GM19397 (cell line): ENCODE measurements at regions not wholly inside any gene's neighbourhood (a gene's known extent, or its start where the extent isn't known, plus 50 kb on each side); places are given as distances from the start of the nearest gene placed in this dataset.

ENCODE experiments used
- ATAC-seq: cut with Tn5 transposase; IDR thresholded peaks from one replicate; pipeline ENCODE4 v1.9.1; 2021; ENCODE audit warnings: mild to moderate bottlenecking, moderate library complexity; ENCODE audit not compliant: unreplicated experiment

DNA sequence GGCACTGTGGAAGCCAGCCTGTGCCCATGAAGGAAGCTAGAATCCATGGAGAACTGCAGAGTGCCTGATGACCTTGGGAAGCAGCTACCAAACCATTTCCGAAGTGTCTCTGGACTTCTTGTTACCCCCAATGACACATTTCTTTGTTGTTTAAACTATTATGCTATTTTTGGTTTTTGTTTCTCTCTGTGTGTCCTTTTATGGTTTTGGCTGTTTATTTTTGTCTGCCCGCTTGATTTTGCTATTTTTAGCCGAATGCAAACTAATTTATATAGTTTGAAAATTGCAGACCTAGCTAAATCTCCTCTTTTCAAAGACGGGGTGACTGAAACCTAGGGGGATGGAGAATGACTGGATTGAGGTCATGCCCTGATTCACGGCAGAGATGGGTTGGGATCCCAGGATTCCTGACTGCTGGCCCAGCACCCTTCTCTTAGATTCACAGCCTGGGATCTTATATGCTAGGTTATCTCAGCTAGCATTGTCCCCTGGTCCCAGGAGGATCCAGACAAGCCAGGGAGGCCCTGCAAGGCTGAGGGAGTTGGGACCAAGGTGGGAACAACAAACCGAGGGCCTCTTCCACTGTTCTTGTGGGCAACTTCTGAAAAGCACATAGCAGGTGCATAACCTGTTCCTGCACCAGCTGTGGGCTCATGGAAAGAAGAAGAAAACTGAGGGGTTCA is 116.3 kb upstream of the HAAO start:
- ATAC-seq: no peak

DNA sequence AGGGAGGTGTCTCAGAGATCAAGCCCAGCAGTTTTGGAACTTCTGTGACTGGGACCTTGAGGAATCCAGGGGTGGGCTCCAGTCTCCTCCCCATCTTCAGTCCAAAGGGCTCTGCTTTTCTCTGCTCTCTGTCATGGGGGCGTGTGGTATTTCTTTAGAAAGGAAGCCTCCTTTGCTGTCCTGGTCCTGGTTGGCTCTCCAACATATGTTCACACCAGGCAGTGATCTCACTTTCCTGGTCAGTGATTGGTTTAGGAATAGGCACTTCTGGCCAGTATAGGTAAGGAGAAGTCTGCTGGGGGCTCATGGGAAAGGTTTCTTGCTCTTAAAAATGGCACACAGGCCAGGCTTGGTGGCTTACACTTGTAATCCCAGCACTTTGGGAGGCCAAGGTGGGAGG is 115.5 kb upstream of the HAAO start:
- ATAC-seq: no peak

DNA sequence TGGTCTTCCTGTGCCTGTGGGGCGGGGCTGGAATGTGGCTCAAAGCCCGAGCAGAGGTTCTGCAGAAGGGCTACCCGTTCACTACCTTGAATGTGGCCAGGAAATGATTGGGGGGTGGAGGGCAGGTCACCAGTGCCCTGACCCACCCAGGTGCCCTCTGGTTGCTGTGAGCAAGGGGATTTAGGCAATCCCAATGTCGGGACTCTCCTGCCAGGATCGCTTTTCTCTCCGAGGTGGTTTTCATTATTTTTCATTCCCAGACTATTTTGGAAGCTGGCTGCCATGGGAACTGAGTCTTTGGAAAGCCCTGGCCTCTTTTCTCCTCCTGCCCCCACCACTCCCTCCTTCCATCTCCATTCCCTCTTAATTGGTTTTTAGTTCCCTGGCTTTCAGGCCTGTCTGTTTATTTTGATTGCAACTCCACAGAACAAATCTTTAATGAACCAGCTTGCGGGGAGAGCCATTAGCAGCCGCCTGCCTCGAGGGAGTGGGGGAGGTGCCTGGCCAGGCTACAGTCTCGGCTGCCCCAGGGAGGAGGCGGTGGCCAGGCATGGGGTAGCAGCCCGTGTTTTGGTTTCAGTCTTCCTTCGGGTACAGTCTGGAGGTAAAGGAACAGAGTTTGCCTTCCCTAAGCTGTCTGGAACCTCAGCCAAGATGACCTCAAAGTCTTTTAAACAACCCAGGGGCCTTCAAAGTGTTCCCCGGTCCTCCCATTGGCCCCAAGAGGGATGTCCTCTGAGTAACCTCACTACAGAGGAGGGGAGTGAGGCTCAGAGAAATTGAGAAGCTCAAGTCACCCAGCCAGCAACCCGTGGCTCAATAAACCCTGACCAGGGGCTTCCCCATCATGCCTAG is 114.4 kb upstream of the HAAO start:
- ATAC-seq: no peak

DNA sequence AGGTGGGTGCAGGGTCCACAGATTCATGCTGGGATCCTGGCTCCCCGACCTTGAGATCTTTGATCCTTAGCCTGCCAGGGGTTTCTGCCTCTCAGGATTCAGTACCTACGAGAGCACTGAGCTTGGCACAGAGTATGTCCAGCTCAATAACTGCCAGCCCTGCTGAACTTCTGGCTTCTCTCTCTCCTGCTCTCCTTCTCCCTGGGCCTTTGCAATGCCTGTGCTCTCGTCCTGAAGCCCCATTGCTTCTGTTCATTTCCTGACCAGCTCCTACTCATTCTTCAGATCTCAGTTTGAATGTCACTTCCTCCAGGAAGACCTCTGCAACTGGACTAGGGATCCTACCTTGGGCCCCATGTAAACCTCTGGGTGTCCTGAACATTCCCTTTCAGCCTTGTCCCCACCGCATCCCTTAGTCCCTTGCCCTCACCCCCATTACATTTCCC is 113.8 kb upstream of the HAAO start:
- no peak for ATAC-seq

DNA sequence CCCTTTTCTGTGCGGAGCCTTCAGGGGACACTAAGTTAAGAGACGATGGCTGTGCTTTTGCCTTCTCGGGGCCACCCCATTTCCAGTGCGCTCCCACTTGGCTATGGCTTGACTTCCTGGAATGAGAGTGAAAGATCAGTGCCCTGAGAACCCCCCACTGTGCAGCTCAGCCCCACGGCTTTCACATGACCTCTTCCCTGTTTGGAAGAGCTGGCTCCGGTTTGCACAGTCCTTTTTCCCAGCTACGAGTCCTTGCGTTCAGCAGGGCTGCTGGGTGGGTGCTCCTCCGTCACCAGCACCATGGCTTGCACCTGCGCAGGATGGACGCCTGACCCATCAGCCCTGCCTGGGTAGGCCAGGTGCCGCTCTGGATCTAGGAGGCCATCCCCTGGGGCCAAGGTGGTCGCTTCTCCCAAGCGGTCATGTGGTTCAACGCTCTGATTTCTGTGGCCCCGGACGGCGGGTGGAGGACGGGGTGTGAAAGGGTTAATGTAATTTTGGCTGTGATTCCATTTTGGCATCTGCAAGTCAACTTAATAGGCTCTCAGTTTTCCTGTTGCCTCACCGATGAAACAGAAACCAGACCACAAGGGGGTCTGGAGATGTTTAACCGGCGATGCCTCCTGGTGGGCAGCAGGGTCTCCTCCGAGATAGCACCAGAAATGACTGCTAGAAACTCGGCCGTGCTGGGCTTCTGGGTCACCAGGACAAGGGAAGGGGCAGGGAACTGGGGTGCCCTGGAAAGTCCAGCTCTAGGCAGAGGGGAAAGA is 113.1 kb upstream of the HAAO start:
- no peak for ATAC-seq

DNA sequence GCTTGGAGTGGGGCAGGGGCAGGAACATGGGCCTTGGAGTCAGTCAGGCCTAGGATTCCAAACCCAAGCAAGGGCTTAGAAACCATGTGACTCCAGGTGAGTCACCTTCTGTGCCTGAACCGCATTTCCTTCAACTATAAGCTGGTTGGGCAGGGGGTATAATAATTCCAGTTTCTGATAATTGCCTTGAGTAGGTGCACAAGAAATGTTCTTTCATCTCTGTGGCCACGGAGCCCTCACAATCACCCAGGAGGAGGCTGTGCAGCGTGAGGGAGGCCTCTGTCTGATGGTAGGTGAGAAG is 112.1 kb upstream of the HAAO start:
- no peak for ATAC-seq

DNA sequence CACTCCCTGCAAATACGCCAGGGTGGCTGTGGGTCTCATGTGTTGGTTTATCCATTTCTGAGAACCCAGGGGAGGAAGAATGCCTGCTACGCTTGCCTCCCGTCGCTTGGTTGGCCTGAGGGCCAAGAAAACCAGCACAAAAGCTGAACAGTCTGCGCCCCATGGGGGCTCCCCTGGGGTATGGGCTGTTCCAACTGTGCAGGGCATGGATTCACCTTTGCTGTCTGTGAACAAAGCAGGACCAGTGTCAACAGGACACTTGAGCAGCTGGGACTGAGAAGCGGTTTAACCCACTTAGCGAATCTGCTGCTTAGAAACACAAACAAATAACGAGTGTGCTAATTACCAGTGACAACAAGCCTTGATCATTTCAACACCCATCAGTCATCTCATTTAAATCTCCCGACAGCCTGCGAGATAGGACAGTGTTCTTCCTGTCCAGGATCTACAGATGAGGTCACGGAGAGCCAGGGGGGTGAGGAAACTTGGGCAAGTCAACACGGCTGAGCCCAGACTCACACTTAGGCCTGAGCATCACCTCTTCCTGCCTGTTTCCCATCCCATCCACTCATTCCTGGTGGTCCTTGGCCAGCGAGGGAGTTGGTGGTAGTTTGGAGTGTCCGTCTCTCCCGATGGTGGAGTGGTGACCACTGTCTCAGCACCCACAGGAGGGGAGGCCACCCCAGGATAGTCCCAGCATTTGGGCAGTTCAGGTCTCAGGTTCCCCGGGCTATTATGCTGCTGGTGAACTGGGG is 111.6 kb upstream of the HAAO start:
- no peak for ATAC-seq

DNA sequence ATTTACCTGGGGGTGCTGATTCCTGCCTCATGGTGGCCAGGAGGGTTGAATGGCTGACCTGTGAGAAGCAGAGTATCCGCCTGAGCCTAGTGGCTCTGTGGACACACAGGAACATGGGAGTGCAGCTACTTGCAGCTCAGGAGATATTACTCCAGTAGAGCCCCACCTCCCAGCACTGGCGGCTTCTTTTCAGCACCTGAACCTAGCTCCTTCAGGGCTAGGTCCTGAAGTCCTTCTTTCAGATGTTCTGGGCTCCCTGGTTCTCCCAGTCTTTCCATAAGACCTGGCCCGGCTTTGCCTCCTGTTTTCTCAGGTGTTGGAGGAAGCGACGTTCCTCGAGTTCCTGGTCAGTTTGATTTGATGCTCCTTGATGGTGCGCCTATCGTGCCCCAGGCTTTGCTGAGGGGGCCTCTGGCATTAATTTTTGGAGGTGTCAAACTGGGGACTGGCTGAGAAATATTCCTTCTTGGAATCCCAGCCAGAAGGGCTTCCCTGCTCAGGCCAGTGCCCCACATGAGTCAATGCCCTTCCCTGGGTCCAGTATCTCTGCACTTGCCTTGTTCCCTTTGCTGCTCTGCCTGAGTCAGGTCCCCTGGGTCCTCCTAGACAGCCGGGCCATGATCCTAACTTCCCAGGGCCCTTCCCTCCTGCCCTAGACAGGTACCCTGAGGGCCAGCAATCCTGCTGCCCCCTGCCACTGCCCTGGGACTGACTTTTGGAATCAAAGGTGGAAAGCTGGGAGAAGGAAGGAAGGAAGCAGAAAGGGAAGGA is 110.7 kb upstream of the HAAO start:
- ATAC-seq: no peak

DNA sequence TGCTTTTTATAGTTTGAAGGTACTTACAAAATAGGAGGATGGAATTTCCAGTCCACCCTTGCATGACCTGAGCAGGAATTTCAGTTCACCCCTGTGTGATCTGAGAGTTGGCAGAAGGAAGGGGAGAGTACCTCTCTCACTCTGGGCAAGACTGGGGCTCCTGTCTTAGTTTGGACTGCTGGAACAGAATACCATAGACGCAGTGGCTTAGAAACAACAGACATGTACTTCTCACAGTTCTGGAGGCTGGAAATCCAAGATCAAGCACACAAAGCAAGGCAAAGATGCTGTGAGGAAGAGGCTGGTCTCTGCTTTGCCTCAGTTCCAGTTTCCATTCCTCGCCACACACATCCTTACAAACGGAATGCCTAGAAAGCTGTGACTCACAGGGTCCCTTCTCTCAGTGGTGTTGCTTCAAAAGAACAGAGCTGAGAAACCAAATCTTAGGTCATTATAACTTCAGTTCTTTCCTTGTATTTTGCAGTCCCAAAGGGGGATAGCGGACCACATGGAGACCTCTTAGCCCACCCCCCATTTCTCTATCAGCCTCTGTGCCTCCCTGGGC is 108.8 kb upstream of the HAAO start:
- ATAC-seq: no peak

DNA sequence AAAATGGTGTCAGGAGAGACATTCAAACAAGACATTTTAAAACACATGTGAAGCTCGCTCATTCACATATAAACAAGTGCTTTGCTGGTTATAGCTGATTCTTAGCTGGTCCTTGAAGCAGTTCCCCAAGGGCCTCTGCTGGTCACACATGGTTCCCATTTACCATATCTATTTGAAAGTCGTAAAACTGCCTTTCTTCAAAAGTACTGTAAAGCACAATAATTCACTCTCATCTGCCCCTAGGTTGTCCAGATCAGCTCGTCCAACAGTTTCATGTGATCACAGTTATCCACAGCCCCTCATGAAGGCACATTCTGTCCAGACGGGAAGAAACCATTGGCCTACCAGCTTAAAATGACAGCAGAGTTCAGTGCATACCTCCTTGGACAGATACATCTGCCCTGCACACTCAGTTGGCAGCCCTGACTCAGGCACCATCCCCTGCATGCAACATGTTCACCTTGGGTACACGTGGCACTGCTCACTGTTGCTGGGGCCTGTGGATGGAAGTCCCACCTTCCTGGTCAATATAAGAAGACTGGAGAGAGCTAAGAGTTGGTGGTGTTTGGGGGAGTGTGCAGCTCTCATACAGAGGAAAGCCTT is 108.0 kb upstream of the HAAO start:
- no peak for ATAC-seq

DNA sequence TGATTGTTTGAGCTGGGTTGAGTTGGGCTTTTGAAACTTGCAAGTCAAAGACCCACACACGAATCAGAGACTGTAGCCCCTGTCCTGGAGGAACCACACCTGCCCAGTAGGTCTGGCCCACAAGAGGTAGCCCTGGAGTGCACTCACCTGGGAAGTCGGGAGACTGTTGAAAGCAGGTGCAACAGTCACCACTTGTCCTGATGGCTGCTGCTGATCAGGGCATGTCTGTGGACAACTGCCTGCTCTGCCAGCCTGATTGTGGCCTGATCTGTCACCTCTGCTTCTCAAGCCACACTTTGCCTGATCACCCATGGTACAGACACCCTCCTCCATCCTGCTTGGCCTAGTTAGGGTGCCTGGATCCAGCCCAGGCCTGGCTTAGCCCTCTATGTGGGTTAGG is 105.0 kb upstream of the HAAO start:
- ATAC-seq: no peak

DNA sequence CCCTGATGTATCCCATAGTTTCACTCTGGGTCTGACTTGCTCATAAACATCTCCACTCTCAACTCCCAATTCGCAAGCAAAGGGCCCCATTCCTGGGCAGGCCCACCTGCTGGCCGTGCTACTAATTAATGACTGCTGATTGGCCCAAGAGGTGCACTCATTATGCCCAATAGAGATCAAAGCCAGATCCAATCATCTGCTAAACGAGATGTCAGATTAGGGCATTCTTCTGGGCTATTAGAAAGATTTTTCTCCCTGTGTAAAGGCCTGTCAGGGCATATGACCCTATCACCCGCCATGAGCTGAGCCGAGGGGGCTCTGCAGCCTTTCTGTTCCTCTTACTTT is 103.4 kb upstream of the HAAO start:
- no peak for ATAC-seq

DNA sequence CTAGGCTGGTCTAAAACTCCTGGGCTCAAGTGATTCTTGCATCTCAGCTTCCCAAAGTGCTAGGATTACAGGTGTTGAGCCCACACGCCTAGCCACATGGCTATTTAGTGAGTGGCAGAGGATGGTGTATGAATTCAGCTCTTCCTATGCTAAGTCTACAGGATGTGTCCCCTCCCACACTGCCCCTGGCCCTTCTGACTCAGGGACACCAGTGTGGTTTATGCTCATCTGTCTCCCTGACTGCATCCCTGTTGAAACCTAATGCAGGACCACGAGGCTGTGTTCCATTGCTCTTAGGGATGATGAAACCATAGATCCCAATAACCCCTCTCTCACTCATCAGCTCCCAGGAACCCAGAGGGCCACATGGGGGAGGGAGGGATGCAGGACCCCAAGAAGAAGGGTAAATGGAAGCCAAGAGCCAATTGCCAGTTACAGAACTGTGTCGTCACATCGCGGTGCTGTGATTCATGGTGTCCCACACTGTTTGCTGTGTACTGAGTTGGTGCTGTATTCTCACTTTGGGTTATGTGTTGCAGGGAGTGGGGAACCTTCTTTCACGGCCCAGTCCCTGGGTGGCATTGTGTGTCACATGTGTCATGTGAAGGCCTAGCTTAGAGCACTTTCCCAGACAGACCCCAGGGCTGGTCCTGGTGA is 102.9 kb upstream of the HAAO start:
- ATAC-seq: no peak

DNA sequence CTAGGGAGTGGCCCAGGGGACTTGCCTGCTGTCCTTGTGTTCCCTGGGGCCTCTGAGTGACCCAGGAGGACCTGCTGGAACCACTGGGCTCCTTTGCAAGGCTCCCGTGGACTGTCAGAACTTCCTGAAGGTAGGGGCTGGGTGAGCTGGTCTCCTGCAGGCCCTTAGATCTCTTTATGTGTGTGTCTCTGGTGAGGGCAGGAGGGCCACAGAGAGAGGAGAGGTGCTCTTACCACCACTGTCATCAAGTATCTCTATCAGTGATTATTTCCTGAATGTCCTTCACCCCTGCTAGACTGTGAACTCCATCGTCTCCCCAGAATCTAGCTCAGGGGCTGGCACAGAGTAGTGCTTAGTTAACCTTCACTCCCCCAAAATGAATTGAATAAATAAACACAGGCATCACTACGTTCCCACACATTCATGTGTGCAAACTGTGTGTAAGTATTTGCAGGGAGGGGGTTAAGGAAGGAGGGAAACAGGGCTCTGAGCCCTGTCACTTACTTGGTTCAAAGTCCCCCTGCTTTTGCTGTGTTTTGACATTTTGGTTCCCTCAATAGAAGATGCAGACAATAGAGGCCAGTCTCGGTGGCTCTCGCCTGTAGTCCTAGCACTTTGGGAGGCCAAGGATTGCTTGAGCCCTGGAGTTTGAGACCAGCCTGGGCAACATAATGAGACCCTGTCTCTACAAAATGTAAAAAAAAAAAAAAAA is 100.8 kb upstream of the HAAO start:
- no peak for ATAC-seq

DNA sequence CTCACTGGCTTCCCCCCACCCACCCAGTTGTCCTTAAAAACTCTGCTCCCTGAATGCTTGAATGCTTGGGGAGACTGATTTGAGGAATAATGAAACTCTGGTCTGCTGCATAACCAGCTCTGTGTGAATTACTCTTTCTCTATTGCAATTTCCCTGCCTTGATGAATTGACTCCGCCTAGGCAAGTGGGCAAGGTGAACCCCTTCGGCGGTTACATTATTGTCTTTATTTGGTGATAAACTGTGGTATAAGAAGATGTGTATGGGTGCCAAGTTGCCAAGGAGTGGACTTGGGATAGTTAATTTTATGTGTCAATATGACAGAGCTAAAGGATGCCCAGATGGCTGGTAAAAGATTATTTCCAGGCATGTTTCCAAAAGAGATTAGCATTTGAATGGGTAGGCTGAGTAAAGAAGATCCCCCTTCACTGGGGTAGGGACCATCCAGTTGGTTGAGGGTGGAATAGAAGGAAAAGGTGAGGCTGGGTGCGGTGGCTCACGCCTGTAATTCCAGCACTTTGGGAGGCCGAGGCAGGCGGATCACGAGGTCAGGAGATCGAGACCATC is 98.5 kb upstream of the HAAO start:
- ATAC-seq: no peak

DNA sequence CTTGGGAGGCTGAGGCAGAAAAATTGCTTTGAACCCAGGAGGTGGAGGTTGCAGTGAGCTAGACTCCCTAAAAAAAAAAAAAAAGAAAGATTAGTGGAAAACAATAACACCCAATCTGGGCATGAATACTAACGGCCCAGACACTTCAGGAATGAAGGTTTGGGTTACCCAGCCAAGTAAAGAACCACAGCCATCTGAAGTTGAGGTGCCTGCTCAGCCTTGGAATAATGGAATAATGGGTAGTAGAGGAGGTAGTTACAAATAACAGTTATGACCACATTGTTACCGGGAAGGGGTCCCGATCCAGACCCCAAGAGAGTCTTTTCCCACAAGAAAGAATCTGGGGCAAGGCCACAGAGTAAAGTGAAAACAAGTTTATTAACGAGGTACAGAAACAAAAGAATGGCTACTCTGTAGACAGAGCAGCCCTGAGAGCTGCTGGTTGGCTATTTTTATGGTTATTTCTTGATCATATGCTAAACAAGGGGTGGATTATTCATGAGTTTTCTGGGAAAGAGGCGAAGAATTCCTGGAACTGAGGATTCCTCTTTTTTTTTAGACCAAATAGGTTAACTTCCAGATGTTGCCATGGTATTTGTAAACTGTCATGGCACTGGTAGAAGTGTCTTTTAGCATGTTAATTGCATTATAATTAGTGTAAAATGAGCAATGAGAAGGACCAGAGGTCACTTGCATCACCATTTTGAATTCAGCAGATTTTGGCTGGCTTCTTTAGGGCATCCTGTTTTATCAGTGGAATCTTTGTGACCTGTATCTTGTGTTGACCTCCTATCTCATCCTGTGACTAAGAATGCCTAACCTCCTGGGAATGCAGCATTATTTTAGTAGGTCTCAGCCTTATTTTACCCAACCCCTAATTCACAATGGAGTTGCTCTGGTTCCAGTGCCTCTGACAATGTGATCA is 96.2 kb upstream of the HAAO start:
- no peak for ATAC-seq

DNA sequence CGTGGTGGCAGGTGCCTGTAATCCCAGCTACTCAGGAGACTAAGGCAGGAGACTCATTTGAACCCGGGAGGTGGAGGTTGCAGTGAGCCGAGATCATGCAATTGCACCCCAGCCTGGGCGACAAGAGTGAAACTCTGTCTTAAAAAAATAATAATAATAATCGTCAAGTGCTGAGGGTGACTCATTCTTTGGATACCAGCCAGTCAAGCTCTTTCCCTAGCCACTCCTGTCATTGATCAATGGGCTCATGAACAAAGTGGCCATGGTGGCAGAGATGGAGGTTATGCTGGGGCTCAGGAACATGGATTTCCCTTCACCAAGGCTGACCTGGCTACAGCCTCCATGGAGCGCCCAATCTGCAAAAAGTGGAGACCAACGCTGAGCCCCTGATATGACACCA is 94.5 kb upstream of the HAAO start:
- no peak for ATAC-seq
